Body of pancreas (tissue), 4 donors: ENCODE measurements at regions not wholly inside any gene's neighbourhood (a gene's known extent, or its start where the extent isn't known, plus 50 kb on each side); places are given as distances from the start of the nearest gene placed in this dataset.
"Not testable (repeated sequence)": the region's sequence is repeated elsewhere in the genome, so short reads cannot be mapped to it uniquely, and the experiment has no call there.

ENCODE experiments used
- CTCF ChIP-seq, 7 experiments: fragments of 450-650 bp in 4 of 7; fragments of 200-600 bp in 3 of 7; sonication (generic) in 3 of 7; IDR thresholded peaks; one replicate each; pipeline ENCODE4 v1.5.1; 2016 to 2019; ENCODE audit warnings: antibody characterized with exemption in 7 of 7
- POLR2A ChIP-seq, 3 donors: fragments of 450-650 bp; IDR thresholded peaks; one replicate each; pipeline ENCODE4 v1.6.1; 2016; ENCODE audit warnings: antibody characterized with exemption in 3 of 3, mild to moderate bottlenecking in 2 of 3

- TF ChIP-seq CTCF, POLR2A (IDR thresholded peaks at IDR 0.05): not testable (repeated sequence)
Observed at GRCh38 chr9:39566782-39567181, 211.3 kb downstream of the SPATA31A1 start.
